Cardiac muscle cell (in vitro differentiated cells and primary cell): ENCODE measurements at regions not wholly inside any gene's neighbourhood (a gene's known extent, or its start where the extent isn't known, plus 50 kb on each side); places are given as distances from the start of the nearest gene placed in this dataset.

ENCODE experiments used
- DNase-seq, 2 donors: peaks; one replicate each; pipeline versions ENCODE4 v3.0.0 to v3.0.0-alpha.2; 2010 to 2017; ENCODE audit warnings: low read depth in 1 of 2, low spot score in 1 of 2
- H3K27ac ChIP-seq: fragments of 200-600 bp; sonication (generic); 2 replicates; pipeline ENCODE4 v1.5.1; 2016
- H3K27me3 ChIP-seq: fragments of 200-600 bp; sonication (generic); 2 replicates; pipeline ENCODE4 v1.6.0; 2016; ENCODE audit warnings: control low read depth
- H3K36me3 ChIP-seq: fragments of 200-600 bp; sonication (generic); 2 replicates; pipeline ENCODE4 v1.5.1; 2016; ENCODE audit warnings: control low read depth
- H3K4me1 ChIP-seq: fragments of 200-600 bp; sonication (generic); 2 replicates; pipeline ENCODE4 v1.8.1; 2017; ENCODE audit warnings: low read depth, mild to moderate bottlenecking, mixed run types
- H3K4me3 ChIP-seq: fragments of 200-600 bp; sonication (generic); 2 replicates; pipeline ENCODE4 v1.5.1; 2016; ENCODE audit warnings: mild to moderate bottlenecking
- H3K9me3 ChIP-seq: fragments of 200-600 bp; sonication (generic); 2 replicates; pipeline ENCODE4 v1.5.1; 2017; ENCODE audit warnings: low read depth, mild to moderate bottlenecking, control low read depth
- TF ChIP-seq, protein P1 (sequence below): IDR thresholded peaks from 2 replicates; pipeline ENCODE4 v1.5.1; 2012; ENCODE audit warnings: low read depth, mild to moderate bottlenecking, low read length

DNA sequence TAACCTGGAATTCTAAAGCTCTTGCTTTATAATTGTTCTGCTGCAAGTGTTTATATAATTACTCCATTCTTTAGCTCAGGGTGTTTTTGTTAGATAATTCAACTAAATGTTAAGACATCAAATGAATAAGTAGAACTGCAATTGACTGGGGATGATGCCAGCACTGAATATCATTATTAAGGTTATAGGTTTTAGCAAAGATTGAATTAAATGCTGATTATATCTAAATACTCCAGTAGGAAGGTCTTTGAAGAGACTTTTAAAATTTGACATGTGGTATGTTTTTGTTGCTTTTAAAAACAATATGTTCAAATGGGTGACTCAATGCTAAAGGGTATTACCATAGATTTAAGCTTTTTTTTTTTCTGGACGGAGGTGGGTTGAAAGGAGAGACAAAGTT lies 170.1 kb upstream of the THUMPD2 start:
- Histone ChIP-seq H3K36me3 (no peaks in the 10 kb centered on the region), H3K4me1 (no peaks in the 10 kb centered on the region), H3K9me3 (no peaks in the 10 kb centered on the region), H3K27me3 (no peaks in the 10 kb centered on the region), H3K4me3 (no peak overlapping the region), H3K27ac (no peak overlapping the region)
- no peak for DNase-seq
- TF ChIP-seq, protein P1, sequence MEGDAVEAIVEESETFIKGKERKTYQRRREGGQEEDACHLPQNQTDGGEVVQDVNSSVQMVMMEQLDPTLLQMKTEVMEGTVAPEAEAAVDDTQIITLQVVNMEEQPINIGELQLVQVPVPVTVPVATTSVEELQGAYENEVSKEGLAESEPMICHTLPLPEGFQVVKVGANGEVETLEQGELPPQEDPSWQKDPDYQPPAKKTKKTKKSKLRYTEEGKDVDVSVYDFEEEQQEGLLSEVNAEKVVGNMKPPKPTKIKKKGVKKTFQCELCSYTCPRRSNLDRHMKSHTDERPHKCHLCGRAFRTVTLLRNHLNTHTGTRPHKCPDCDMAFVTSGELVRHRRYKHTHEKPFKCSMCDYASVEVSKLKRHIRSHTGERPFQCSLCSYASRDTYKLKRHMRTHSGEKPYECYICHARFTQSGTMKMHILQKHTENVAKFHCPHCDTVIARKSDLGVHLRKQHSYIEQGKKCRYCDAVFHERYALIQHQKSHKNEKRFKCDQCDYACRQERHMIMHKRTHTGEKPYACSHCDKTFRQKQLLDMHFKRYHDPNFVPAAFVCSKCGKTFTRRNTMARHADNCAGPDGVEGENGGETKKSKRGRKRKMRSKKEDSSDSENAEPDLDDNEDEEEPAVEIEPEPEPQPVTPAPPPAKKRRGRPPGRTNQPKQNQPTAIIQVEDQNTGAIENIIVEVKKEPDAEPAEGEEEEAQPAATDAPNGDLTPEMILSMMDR = no peak

DNA sequence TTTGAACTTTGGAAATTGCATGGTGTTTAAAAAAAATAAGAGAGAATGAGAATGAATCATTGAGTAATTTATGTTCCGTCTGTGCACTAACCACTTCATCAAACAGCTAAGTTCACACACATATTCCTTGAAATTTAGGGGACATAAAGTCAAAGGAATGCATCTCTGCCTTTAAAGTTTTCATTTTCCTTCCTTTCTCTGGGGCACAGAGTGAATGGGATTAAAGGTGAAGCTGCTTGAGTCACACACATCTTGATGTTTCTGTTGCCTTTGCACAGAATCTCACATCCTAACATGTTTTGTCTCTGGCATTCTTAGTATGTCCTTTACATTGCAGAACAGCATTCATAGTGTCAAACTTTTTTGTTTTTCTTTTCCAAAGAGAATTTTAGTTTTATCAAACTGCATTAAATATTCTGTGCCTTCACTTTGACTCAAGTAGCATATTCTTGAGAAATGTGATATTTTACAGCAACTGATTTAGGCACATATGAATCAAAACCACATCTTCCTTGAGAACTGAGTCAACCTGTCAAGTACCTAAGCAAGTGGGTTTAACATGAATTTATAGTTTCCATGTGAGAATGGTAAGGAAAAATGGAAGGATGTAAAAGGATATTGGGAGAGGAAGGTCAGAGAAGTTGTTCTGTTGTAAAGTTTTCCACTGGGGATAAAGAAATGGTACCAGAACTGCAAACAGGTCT lies 169.1 kb upstream of the THUMPD2 start:
- no peaks in the 10 kb centered on the region for H3K27me3 ChIP-seq
- no peak overlapping the region for H3K4me3 ChIP-seq
- peak in 1 of 2 donors; percentile 7 for DNase-seq
- no peaks in the 10 kb centered on the region for H3K9me3 ChIP-seq
- TF ChIP-seq, protein P1 = no peak
- H3K27ac ChIP-seq = no peak overlapping the region
- H3K36me3 ChIP-seq = no peaks in the 10 kb centered on the region
- no peaks in the 10 kb centered on the region for H3K4me1 ChIP-seq

DNA sequence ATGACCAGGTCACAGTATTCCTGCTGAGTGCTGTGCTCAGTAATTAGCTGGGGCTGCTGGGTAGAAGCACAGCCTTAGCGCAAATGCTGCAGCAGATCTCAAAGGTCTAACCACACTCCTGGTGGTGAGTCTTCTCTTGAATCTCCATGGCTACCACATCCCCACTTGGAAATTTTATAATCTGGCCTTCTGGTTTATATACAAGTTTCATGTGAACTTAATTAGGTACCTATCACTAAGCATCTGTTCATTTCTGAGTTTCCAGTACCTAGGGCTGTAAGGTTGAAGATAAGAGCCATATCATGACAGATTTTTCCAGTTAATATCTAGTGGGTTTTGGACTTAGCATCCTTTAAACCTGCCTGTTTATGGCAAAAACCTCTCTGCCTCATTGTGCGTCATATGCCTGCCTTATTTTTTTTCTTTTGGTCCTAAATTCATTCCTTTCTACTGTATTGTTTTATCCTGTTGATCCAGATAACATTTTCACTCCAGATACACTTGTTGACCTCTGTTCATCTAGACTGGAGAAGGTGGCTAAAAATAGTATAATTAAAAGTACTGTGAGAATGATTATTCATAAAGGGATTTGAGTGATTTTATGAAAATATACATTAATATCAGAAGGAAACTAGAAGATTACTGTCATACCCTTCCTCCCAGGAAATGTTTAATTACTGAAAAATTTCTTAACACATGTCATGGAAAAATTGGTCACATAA lies 168.4 kb upstream of the THUMPD2 start:
- DNase-seq = no peak
- H3K9me3 ChIP-seq = no peaks in the 10 kb centered on the region
- H3K4me3 ChIP-seq = no peak overlapping the region

DNA sequence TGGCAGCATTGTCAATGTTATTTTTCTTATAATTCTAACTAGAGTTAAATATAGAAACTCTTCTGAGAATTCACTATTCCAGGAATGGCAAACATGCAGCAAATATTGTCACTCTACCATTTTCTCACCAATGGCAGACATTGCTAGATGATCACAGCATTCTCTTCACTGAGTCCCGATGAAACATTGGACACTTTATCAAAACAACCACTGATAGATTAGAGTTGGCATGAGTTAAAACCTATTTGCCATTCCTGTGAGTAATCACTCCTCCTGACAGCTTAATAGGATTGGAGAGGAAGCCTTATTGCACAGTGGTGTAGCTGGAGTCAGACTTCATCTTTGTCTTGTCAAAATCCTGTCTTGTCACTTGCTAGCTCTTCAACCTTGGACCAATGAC lies 163.9 kb upstream of the THUMPD2 start:
- H3K36me3 ChIP-seq = no peaks in the 10 kb centered on the region
- DNase-seq = peak; percentile 2
- no peak overlapping the region for H3K27ac ChIP-seq
- H3K4me3 ChIP-seq = no peak overlapping the region
- no peaks in the 10 kb centered on the region for H3K4me1 ChIP-seq
- no peaks in the 10 kb centered on the region for H3K9me3 ChIP-seq
- TF ChIP-seq, protein P1 = no peak
- H3K27me3 ChIP-seq = no peaks in the 10 kb centered on the region

More for the DNA sequence above, 168.4 kb upstream of the THUMPD2 start:
- Histone ChIP-seq H3K27ac (no peak overlapping the region), H3K36me3 (no peaks in the 10 kb centered on the region), H3K4me1 (no peaks in the 10 kb centered on the region), H3K27me3 (no peaks in the 10 kb centered on the region)
- TF ChIP-seq, protein P1 = no peak

DNA sequence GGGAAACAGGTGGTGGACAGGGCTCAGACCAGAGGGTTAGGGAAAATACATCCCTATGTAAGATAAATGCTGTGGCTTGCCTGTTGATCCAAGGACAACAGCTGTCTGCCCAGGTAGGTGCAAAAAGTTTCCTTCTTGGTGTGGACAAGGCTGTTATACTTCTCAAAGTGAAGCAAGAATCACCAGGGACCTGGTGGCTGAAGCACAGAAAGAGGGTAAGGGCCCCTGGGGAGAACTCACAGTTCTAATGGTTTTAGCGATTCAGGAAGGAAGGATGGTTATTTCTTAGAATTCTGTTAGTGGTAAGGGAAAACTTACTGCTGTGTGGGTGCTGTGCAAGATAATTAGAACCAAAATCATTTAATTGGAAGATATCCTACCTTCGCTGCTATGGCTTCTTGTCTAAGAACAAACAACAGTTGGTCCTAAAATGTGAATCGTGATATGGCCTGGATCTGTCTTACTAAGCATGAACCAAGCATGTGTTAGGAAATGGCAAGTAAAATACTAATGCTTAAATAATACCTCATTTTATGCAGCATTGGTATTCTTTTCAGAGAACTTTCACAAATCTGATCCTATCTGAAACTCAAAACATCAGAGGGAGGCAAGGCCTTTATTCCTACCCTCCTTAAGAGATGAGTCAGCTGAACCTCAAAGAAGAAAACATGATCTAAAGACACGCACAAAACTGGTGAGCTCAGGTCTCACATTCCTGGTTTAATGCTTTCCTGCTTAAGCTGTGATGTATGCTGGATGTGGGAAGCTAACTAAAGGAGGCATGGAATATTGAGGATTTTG lies 159.2 kb upstream of the THUMPD2 start:
- no peaks in the 10 kb centered on the region for H3K27me3 ChIP-seq
- no peaks in the 10 kb centered on the region for H3K9me3 ChIP-seq
- TF ChIP-seq, protein P1 = no peak
- H3K4me1 ChIP-seq = no peaks in the 10 kb centered on the region
- H3K27ac ChIP-seq = no peak overlapping the region
- H3K36me3 ChIP-seq = no peaks in the 10 kb centered on the region
- DNase-seq = peak in 1 of 2 donors; percentile 12
- H3K4me3 ChIP-seq = no peak overlapping the region
